T-helper 17 cell (primary cell): ENCODE measurements at regions not wholly inside any gene's neighbourhood (a gene's known extent, or its start where the extent isn't known, plus 50 kb on each side); places are given as distances from the start of the nearest gene placed in this dataset.
A peak's percentile ranks its signal among the peaks of the same experiment; 100 is the strongest.
"Not testable (repeated sequence)": the region's sequence is repeated elsewhere in the genome, so short reads cannot be mapped to it uniquely, and the experiment has no call there.

Experiments used
- ATAC-seq: fragments of 150-1000 bp; cut with Tn5 transposase; 2 replicates; pipeline ENCODE4 v1.10.0; 2021; ENCODE audit warnings: mild to moderate bottlenecking, moderate library complexity
- DNase-seq, 3 donors: peaks; one replicate each; pipeline versions ENCODE4 v3.0.0 to v3.0.0-alpha.2; 2020 to 2021
- H3K9me3 ChIP-seq: one replicate; pipeline ENCODE4 v1.7.0; 2013; ENCODE audit warnings: low read length, mild to moderate bottlenecking; ENCODE audit not compliant: control insufficient read depth, poor library complexity, severe bottlenecking
- H3K27ac Mint-ChIP-seq: one replicate; pipeline ENCODE4 v1.8.0; 2022; ENCODE audit warnings: mild to moderate bottlenecking, moderate library complexity, mixed read lengths
- H3K27me3 Mint-ChIP-seq: one replicate; pipeline ENCODE4 v1.8.0; 2022; ENCODE audit warnings: mixed read lengths
- H3K36me3 Mint-ChIP-seq: one replicate; pipeline ENCODE4 v1.8.0; 2022; ENCODE audit warnings: low read depth, mixed read lengths
- H3K4me1 Mint-ChIP-seq: one replicate; pipeline ENCODE4 v1.8.0; 2022; ENCODE audit warnings: mild to moderate bottlenecking, mixed read lengths
- H3K4me3 Mint-ChIP-seq: one replicate; pipeline ENCODE4 v1.8.0; 2022; ENCODE audit warnings: mild to moderate bottlenecking, moderate library complexity, mixed read lengths

- peak; percentile 38 for ATAC-seq
- not testable (repeated sequence) for H3K36me3 Mint-ChIP-seq, H3K9me3 ChIP-seq, H3K4me3 Mint-ChIP-seq, DNase-seq, H3K27ac Mint-ChIP-seq, H3K27me3 Mint-ChIP-seq, H3K4me1 Mint-ChIP-seq
Observed at GRCh38 chr2:87571889-87572465, 175.9 kb upstream of the PLGLB2 start.

GRCh38 chr2:87572906-87573305, 175.0 kb upstream of the PLGLB2 start:
- H3K27ac Mint-ChIP-seq, H3K27me3 Mint-ChIP-seq, H3K4me1 Mint-ChIP-seq, H3K9me3 ChIP-seq, DNase-seq, ATAC-seq, H3K4me3 Mint-ChIP-seq, H3K36me3 Mint-ChIP-seq: not testable (repeated sequence)

- ATAC-seq, DNase-seq, H3K4me3 Mint-ChIP-seq, H3K9me3 ChIP-seq, H3K4me1 Mint-ChIP-seq, H3K27ac Mint-ChIP-seq, H3K27me3 Mint-ChIP-seq, H3K36me3 Mint-ChIP-seq: not testable (repeated sequence)
Observed at GRCh38 chr2:87573386-87574192, 174.3 kb upstream of the PLGLB2 start.

GRCh38 chr2:87574193-87575119, 173.4 kb upstream of the PLGLB2 start:
- H3K36me3 Mint-ChIP-seq, H3K4me1 Mint-ChIP-seq, DNase-seq, H3K27me3 Mint-ChIP-seq, H3K4me3 Mint-ChIP-seq, ATAC-seq, H3K27ac Mint-ChIP-seq, H3K9me3 ChIP-seq: not testable (repeated sequence)

- H3K27me3 Mint-ChIP-seq, H3K4me1 Mint-ChIP-seq, H3K9me3 ChIP-seq, H3K36me3 Mint-ChIP-seq, DNase-seq, H3K27ac Mint-ChIP-seq, ATAC-seq: not testable (repeated sequence)
- peak overlapping the region; percentile 60 for H3K4me3 Mint-ChIP-seq
Observed at GRCh38 chr2:87575138-87575537, 172.7 kb upstream of the PLGLB2 start.

- H3K9me3 ChIP-seq, H3K36me3 Mint-ChIP-seq, H3K4me3 Mint-ChIP-seq, H3K4me1 Mint-ChIP-seq, H3K27me3 Mint-ChIP-seq, H3K27ac Mint-ChIP-seq, ATAC-seq, DNase-seq: not testable (repeated sequence)
Observed at GRCh38 chr2:87577358-87577757, 170.5 kb upstream of the PLGLB2 start.

- not testable (repeated sequence) for ATAC-seq, H3K4me1 Mint-ChIP-seq, H3K4me3 Mint-ChIP-seq, DNase-seq, H3K9me3 ChIP-seq, H3K27ac Mint-ChIP-seq, H3K27me3 Mint-ChIP-seq, H3K36me3 Mint-ChIP-seq
Observed at GRCh38 chr2:87582152-87582551, 165.7 kb upstream of the PLGLB2 start.

GRCh38 chr2:87582579-87582978, 165.3 kb upstream of the PLGLB2 start:
- not testable (repeated sequence) for DNase-seq, ATAC-seq, H3K9me3 ChIP-seq, H3K4me3 Mint-ChIP-seq, H3K27ac Mint-ChIP-seq, H3K27me3 Mint-ChIP-seq, H3K4me1 Mint-ChIP-seq, H3K36me3 Mint-ChIP-seq

- not testable (repeated sequence) for DNase-seq, H3K4me3 Mint-ChIP-seq, ATAC-seq, H3K36me3 Mint-ChIP-seq, H3K9me3 ChIP-seq, H3K27ac Mint-ChIP-seq, H3K4me1 Mint-ChIP-seq, H3K27me3 Mint-ChIP-seq
Observed at GRCh38 chr2:87583370-87583769, 164.5 kb upstream of the PLGLB2 start.

- not testable (repeated sequence) for ATAC-seq, DNase-seq, H3K4me1 Mint-ChIP-seq, H3K9me3 ChIP-seq, H3K36me3 Mint-ChIP-seq, H3K27me3 Mint-ChIP-seq, H3K27ac Mint-ChIP-seq, H3K4me3 Mint-ChIP-seq
Observed at GRCh38 chr2:87583803-87584202, 164.1 kb upstream of the PLGLB2 start.

- not testable (repeated sequence) for H3K27ac Mint-ChIP-seq, H3K27me3 Mint-ChIP-seq
Observed at GRCh38 chr2:87584268-87584906, 163.5 kb upstream of the PLGLB2 start.

GRCh38 chr2:87587934-87588333, 160.0 kb upstream of the PLGLB2 start:
- not testable (repeated sequence) for H3K4me3 Mint-ChIP-seq, H3K36me3 Mint-ChIP-seq, DNase-seq, H3K9me3 ChIP-seq, ATAC-seq, H3K4me1 Mint-ChIP-seq, H3K27me3 Mint-ChIP-seq, H3K27ac Mint-ChIP-seq

More at GRCh38 chr2:87584268-87584906, 163.5 kb upstream of the PLGLB2 start:
- not testable (repeated sequence) for H3K4me3 Mint-ChIP-seq, H3K36me3 Mint-ChIP-seq, DNase-seq, ATAC-seq, H3K9me3 ChIP-seq, H3K4me1 Mint-ChIP-seq

GRCh38 chr2:87592974-87593373, 154.9 kb upstream of the PLGLB2 start:
- not testable (repeated sequence) for H3K4me1 Mint-ChIP-seq, H3K36me3 Mint-ChIP-seq, H3K9me3 ChIP-seq, H3K27me3 Mint-ChIP-seq, ATAC-seq, H3K27ac Mint-ChIP-seq, H3K4me3 Mint-ChIP-seq, DNase-seq
